ENCODE measurements at regions not wholly inside any gene's neighbourhood (a gene's known extent, or its start where the extent isn't known, plus 50 kb on each side); places are given as distances from the start of the nearest gene placed in this dataset.

- Histone ChIP-seq H3K4me3 (no peak overlapping the region), H3K36me3 (replicated peaks in 1 of 2; ENCODE audit: insufficient read depth in 1 of 2, low read depth in 2 of 2) (no peaks in the 10 kb centered on the region), H3K27me3 (no peaks in the 10 kb centered on the region), H3K27ac (no peak overlapping the region), H3K4me1 (no peaks in the 10 kb centered on the region), H3K9me3 (no peaks in the 10 kb centered on the region)
- no peak for TF ChIP-seq POLR2A (IDR thresholded peaks at IDR 0.05)
- TF ChIP-seq CTCF (IDR thresholded peaks at IDR 0.05), result no peak
- WGBS, 2 donors, result 78 to 85% methylated on average over 5 of the region's 5 CpGs
- DNase-seq (no peak), ATAC-seq (no peak)
- intact Hi-C loops (cut with DNase I), result no loop called here
Observed at GRCh38 chr1:55815745-55816455, 600.7 kb upstream of the USP24 start.

GRCh38 chr1:55814967-55815366, 599.8 kb upstream of the USP24 start:
- DNase-seq, result no peak
- no peak for ATAC-seq
- Histone ChIP-seq H3K27me3 (no peaks in the 10 kb centered on the region), H3K36me3 (replicated peaks in 1 of 2; ENCODE audit: insufficient read depth in 1 of 2, low read depth in 2 of 2) (no peaks in the 10 kb centered on the region), H3K27ac (no peak overlapping the region), H3K9me3 (no peaks in the 10 kb centered on the region), H3K4me3 (no peak overlapping the region), H3K4me1 (no peaks in the 10 kb centered on the region)
- TF ChIP-seq POLR2A (IDR thresholded peaks at IDR 0.05), result no peak
- TF ChIP-seq CTCF (IDR thresholded peaks at IDR 0.05), result no peak
- 24 to 29% methylated on average over 1 of the region's 1 CpG for WGBS, 2 donors
- intact Hi-C loops (cut with DNase I), result no loop called here

GRCh38 chr1:55813618-55814017, 598.5 kb upstream of the USP24 start:
- H3K27me3 ChIP-seq, result no peaks in the 10 kb centered on the region
- H3K27ac ChIP-seq, result no peak overlapping the region
- no peaks in the 10 kb centered on the region for H3K4me1 ChIP-seq
- TF ChIP-seq CTCF (IDR thresholded peaks at IDR 0.05), result no peak
- TF ChIP-seq POLR2A (IDR thresholded peaks at IDR 0.05), result no peak
- H3K36me3 ChIP-seq (replicated peaks in 1 of 2; ENCODE audit: insufficient read depth in 1 of 2, low read depth in 2 of 2), result no peaks in the 10 kb centered on the region
- WGBS, 2 donors, result 68 to 72% methylated on average over 3 of the region's 3 CpGs
- H3K9me3 ChIP-seq, result no peaks in the 10 kb centered on the region
- ATAC-seq (peak; percentile 40), DNase-seq (peak; percentile 16 to 41 (median 20))
- intact Hi-C loops (cut with DNase I), result no loop called here
- H3K4me3 ChIP-seq, result no peak overlapping the region

- no peak overlapping the region for H3K27ac ChIP-seq
- no peak for TF ChIP-seq CTCF (IDR thresholded peaks at IDR 0.05)
- TF ChIP-seq POLR2A (IDR thresholded peaks at IDR 0.05), result no peak
- no peak overlapping the region for H3K4me3 ChIP-seq
- DNase-seq (no peak), ATAC-seq (no peak)
- no peaks in the 10 kb centered on the region for H3K36me3 ChIP-seq (replicated peaks in 1 of 2; ENCODE audit: insufficient read depth in 1 of 2, low read depth in 2 of 2)
- H3K9me3 ChIP-seq, result no peaks in the 10 kb centered on the region
- no peaks in the 10 kb centered on the region for H3K4me1 ChIP-seq
- no peaks in the 10 kb centered on the region for H3K27me3 ChIP-seq
- intact Hi-C loops (cut with DNase I), result no loop called here
Observed at GRCh38 chr1:55812281-55812680, 597.1 kb upstream of the USP24 start.

- no peaks in the 10 kb centered on the region for H3K9me3 ChIP-seq
- no peaks in the 10 kb centered on the region for H3K4me1 ChIP-seq
- no peaks in the 10 kb centered on the region for H3K27me3 ChIP-seq
- WGBS, 2 donors, result 94 to 100% methylated on average over 1 of the region's 1 CpG
- intact Hi-C loops (cut with DNase I), result no loop called here
- TF ChIP-seq CTCF (IDR thresholded peaks at IDR 0.05) (no peak), POLR2A (IDR thresholded peaks at IDR 0.05) (no peak)
- ATAC-seq (no peak), DNase-seq (no peak)
- no peak overlapping the region for H3K27ac ChIP-seq
- H3K4me3 ChIP-seq, result no peak overlapping the region
- no peaks in the 10 kb centered on the region for H3K36me3 ChIP-seq (replicated peaks in 1 of 2; ENCODE audit: insufficient read depth in 1 of 2, low read depth in 2 of 2)
Observed at GRCh38 chr1:55808263-55808662, 593.1 kb upstream of the USP24 start.
